ENCODE measurements at regions not wholly inside any gene's neighbourhood (a gene's known extent, or its start where the extent isn't known, plus 50 kb on each side); places are given as distances from the start of the nearest gene placed in this dataset.

DNA sequence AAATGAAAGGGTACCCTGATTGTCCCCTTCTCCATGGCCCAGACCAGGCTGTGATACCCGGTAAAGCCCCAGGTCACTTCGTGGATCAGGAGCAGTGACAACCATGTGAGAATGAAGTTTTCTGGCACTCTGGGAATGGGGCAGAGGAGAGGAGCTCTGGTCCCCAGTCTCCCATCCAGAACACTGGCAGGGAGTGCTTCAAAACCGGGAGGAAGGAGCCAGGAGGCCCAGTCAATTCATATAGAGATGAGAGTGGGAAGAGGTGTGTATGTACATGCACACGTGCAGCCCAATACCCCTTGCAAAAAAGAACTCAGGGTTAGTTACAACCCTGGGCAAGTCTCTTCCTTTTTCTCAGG lies 101.4 kb upstream of the TLE3 start:
- no peak for DNase-seq

- DNase-seq: no peak
Measured at GRCh38 chr15:70198441-70199123, 100.9 kb upstream of the TLE3 start.

DNA sequence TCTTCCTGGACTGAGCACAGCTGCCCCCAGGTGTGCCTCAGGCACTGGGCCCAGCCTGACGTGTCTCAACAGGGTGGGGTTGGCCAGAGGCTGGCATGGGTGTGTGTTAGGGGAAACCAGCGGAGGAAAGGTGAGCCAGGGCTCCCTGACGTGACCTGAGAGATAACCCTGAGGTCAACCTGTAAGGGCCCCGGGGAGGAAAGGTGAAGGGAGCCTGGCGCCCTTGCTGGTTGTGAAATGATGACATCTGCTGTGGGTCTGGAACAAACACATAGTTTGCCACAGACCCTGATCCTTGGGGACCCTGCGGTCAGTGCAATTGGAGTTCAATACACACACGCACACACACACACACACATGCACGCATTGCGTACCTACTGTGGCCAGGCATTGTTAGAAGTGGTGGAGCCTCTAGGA lies 100.2 kb upstream of the TLE3 start:
- DNase-seq: no peak

DNA sequence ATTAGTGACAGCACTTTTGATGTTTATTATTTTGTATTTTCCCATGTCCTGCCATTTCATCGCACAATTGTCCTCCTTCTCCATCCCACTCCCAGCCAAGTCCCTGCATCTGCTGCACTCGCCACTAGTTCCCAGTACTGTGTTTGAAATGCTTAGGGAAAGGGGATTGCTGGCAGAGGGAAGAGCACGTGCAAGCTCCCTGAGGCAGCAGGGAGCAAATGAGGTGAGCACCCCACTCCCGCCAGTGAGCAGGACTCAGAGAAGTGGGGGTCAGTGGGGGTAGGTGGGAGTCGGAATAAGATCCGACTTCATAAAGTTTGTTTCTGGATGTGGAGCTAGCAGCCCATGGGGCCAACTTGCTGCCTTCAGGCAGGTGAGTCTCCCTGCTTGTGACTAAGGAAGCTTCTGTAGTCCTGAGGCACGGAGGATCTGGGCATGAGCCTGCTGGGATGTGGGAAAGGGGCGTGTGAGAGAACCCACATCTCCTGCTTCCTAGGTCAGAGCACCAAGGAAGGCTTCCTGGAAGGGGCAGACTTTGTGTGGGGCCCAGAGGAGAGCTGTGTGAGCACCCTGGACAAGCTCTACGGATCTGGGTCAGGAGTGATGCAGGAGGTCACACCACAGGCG lies 99.7 kb upstream of the TLE3 start:
- no peak for DNase-seq

GRCh38 chr15:70196372-70197316 lies 98.9 kb upstream of the TLE3 start:
- peak; percentile 60 for DNase-seq

DNA sequence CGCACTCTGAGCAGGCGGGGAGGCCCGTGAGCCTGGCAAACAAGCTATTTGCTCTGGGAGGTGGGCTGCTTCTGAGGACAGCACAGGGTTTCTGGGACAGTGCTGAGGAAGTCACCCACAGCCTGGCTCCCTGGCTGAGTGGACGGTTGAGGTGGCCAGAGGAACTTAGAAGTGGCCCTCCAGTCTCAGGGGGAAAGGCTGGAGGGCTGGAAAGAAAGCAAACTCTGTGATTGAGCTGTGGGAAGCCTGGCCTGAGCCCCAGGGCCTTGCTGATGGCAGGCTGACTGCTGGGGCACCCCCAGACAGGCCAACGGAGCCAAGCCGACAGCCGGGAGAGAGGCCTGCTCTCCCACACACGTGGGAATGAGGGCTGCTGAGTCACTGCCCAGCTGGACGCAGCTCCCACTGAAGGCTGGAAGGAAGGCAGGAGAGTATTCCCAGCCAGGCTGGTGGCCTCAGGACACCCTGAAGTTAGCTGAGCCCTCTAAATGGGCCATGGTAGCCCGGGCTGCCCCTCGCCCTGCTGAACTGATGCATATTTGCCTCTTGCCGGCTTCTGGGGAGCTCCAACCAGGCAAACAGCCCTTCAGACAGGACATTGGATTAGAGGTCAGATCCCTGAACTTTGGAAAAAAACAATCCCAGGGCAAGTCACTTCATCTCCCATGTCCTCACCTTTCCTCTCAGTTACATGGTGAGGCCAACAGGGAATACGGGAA lies 98.0 kb upstream of the TLE3 start:
- DNase-seq: no peak

DNA sequence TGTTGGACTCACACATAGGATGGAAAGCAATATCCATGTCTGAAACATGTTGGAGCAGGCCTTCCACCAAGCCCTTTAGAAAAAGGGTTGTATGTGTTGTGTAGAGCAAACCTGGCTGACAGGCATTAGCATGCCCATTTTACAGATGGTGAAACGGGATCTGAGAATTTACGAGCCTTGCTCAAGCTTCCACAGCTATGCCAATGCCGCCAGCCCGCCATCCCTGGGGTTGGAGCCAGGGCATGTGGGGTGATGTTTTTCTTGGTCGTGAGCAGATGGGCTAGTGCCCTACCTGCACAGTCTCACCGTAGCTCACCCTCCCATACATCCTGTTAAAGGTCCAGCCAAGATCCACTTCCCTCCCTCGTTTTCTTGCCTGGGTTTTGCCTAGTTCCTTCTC lies 97.5 kb upstream of the TLE3 start:
- no peak for DNase-seq

- no peak for DNase-seq
Measured at GRCh38 chr15:70194266-70194665, 96.5 kb upstream of the TLE3 start.

DNA sequence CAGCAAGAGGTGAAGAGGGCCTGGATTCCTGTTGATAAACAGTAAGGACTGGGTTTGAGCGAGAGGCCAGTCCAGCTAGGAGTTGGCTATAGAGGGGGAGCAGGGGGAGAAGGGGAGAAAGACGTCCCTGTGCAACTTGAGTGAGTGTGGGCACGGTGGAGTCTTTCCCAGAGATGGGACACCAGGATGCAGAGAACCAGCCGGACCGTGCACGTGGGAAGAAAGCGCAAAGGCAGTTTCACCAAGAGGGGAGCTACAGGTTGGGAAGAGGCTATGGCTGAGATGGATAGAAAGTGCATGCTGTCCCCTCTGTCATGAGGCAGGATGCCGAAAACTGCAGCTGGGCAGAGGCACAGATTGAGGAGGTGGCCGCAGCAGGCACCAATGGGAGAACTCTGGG lies 96.0 kb upstream of the TLE3 start:
- no peak for DNase-seq

DNA sequence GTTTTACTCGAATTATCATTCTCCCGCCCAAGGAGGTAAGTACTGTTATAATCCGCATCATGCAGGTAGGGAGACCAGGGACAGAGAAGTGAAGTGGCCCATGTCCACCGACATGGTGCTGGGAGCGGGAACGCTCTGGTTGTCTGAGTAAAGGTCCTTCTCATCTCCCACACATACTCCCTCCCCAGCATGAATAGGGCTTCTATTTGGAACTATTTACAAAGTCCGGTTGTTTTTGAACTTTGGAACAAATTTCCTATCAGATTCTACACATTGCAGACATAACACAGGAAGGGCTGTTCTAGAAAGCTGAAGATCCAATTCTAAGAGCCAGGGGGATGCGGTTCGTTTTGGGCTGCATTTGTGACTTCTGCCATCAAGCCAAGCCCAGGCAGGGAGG lies 94.8 kb upstream of the TLE3 start:
- no peak for DNase-seq

- DNase-seq: no peak
Measured at GRCh38 chr15:70192041-70192440, 94.3 kb upstream of the TLE3 start.

- DNase-seq: no peak
Measured at GRCh38 chr15:70190965-70191364, 93.2 kb upstream of the TLE3 start.

DNA sequence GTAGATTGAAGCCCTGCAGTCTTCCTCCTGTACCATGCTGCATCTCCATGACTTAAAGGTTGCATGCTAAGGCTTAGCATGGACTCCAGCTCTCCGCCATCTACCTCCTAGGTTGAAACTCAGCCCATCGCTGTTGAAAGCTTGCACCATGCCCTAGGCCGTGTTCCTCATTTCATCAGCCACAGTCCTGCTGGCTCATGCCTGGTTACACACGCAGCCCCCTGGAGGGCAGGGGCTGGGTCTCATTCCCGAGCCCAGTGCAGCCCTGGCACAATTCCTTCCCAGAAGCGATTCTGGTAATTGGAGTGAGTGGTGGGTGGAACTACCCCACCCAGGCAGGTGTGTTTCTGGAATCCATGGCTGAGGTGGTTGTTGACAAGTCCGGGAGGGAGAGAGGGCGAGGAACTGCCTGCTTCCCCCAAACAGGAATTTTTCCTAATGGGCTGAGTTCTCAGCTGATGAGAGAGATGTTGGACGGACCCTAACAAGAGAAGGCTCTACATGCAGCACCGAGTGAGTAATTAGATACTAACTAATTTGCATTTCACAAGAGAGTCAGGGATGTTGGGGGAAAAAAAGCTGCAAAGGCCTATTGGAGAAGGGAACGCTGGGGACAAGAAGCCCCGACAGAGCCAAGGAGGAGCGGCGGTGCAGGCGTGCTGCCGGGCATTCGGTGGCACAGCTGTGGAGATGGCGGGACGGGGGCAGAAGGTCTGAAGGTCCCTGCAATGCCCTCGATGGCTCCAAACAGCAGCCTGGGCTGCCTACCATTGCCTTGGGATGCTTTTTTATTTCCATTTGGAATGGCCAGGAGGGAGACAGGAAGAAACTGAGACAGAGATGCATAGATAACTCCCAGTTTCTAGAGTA lies 92.3 kb upstream of the TLE3 start:
- DNase-seq: no peak

DNA sequence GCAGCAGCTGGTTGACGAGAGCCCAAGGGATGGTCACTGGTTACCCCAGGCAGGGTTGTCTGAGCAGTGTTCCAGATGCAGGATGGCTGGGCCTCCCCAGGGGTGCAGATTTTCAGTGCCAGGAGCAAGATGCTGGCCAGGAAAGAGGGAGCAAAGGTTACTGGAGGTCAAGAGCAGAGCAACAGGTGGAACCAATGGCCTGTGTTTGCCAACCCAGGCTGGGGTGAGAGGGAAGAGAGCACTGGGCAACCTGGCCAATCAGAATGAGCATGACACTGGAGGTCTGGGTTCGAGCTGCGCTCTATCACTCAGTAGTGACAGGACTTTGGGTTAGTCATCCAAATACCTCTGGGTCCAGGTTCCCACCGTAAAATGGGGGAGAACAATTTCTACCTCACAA lies 90.6 kb upstream of the TLE3 start:
- DNase-seq: no peak

DNA sequence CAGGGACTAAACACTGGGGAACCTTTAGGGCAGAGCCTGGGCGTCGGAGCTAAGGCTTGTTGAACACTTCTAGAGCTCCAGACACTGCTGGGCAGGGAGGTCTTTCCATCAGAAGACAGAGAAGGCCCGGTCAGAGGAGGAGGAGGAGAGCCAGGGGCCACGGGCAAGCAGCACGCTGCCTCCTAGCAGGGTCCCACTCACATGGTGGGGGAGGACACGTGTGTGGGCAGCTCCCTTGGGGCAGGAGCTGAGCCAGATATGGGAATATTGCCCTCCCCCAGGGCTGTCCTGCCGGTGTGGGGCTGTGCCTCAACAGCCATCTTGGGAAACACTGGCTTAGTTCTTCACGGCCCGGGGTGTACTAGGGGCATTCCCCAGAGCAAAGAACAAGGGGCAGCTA lies 89.6 kb upstream of the TLE3 start:
- no peak for DNase-seq

- no peak for DNase-seq
Measured at GRCh38 chr15:70186152-70186551, 88.4 kb upstream of the TLE3 start.

DNA sequence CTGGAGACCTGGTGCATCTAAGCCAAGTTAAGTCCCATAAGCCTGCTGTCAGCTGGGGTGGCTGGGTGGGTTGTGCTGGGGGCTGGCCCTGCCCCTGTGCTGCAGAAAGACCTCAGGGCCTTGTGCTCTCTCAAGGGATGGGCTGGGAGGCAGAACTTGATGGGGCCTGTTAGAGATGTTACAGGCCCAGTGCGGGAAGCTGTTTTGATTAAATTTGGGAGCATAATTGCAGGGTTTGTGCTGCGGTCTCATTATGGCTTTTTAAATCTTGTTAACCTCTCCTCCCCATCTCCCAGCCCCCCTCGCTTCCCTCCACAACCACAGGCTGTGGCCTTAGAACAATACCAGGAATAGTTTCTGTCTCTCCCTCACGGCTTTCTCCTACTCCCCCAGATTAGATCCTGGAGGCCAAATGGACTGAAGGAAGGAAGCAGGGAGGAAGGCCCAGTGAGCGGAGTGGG lies 87.6 kb upstream of the TLE3 start:
- no peak for DNase-seq

GRCh38 chr15:70182858-70183695 lies 85.4 kb upstream of the TLE3 start:
- no peak for DNase-seq

GRCh38 chr15:70181626-70182255 lies 84.0 kb upstream of the TLE3 start:
- DNase-seq: no peak

Data from skin of body (tissue), 1 donor.